ENCODE measurements at regions not wholly inside any gene's neighbourhood (a gene's known extent, or its start where the extent isn't known, plus 50 kb on each side); places are given as distances from the start of the nearest gene placed in this dataset.
A peak's percentile ranks its signal among the peaks of the same experiment; 100 is the strongest.

GRCh38 chr4:120175272-120175671, 108.6 kb upstream of the MAD2L1 start:
- peaks cover 0 to 1% of the 10 kb centered on the region in 2 donors for H3K36me3 Mint-ChIP-seq (ENCODE audit: insufficient read depth in 2 of 2)
- no peak overlapping the region for H3K27ac Mint-ChIP-seq
- H3K4me1 Mint-ChIP-seq (ENCODE audit: low read depth) = no peaks in the 10 kb centered on the region
- ATAC-seq (replicated peaks in 1 of 2) = no peak
- peaks cover 2 to 3% of the 10 kb centered on the region in 2 donors for H3K9me3 Mint-ChIP-seq
- H3K27me3 Mint-ChIP-seq (ENCODE audit: low read depth) = peaks cover 11% of the 10 kb centered on the region
- no peak overlapping the region for H3K4me3 Mint-ChIP-seq
- DNase-seq = no peak

- ATAC-seq (replicated peaks in 1 of 2) = no peak
- H3K4me3 Mint-ChIP-seq = no peak overlapping the region
Measured at GRCh38 chr4:120163895-120164294, 97.2 kb upstream of the MAD2L1 start.

GRCh38 chr4:120158841-120159463, 92.3 kb upstream of the MAD2L1 start:
- Mint-ChIP-seq H3K27me3 (ENCODE audit: low read depth) (peaks cover 7% of the 10 kb centered on the region), H3K4me1 (ENCODE audit: low read depth) (no peaks in the 10 kb centered on the region), H3K9me3 (no peaks in the 10 kb centered on the region), H3K36me3 (ENCODE audit: insufficient read depth in 2 of 2) (no peaks in the 10 kb centered on the region), H3K4me3 (no peak overlapping the region), H3K27ac (no peak overlapping the region)
- ATAC-seq (replicated peaks in 1 of 2) (no peak), DNase-seq (no peak)

More at GRCh38 chr4:120163895-120164294, 97.2 kb upstream of the MAD2L1 start:
- Mint-ChIP-seq H3K27me3 (ENCODE audit: low read depth) (no peaks in the 10 kb centered on the region), H3K27ac (no peak overlapping the region), H3K4me1 (ENCODE audit: low read depth) (no peaks in the 10 kb centered on the region), H3K9me3 (no peaks in the 10 kb centered on the region), H3K36me3 (ENCODE audit: insufficient read depth in 2 of 2) (no peaks in the 10 kb centered on the region)
- no peak for DNase-seq

- no peaks in the 10 kb centered on the region for H3K36me3 Mint-ChIP-seq (ENCODE audit: insufficient read depth in 2 of 2)
- peak overlapping the region; percentile 68 for H3K27ac Mint-ChIP-seq
- peaks cover 7% of the 10 kb centered on the region for H3K27me3 Mint-ChIP-seq (ENCODE audit: low read depth)
- H3K9me3 Mint-ChIP-seq = no peaks in the 10 kb centered on the region
- H3K4me1 Mint-ChIP-seq (ENCODE audit: low read depth) = no peaks in the 10 kb centered on the region
- no peak for ATAC-seq (replicated peaks in 1 of 2)
- no peak overlapping the region for H3K4me3 Mint-ChIP-seq
- DNase-seq = no peak
Measured at GRCh38 chr4:120158046-120158445, 91.4 kb upstream of the MAD2L1 start.

GRCh38 chr4:120156120-120156718, 89.6 kb upstream of the MAD2L1 start:
- H3K9me3 Mint-ChIP-seq = no peaks in the 10 kb centered on the region
- peaks cover 7% of the 10 kb centered on the region for H3K27me3 Mint-ChIP-seq (ENCODE audit: low read depth)
- H3K27ac Mint-ChIP-seq = no peak overlapping the region
- no peaks in the 10 kb centered on the region for H3K4me1 Mint-ChIP-seq (ENCODE audit: low read depth)
- peak; percentile 13 to 51 for DNase-seq
- no peaks in the 10 kb centered on the region for H3K36me3 Mint-ChIP-seq (ENCODE audit: insufficient read depth in 2 of 2)
- ATAC-seq (replicated peaks in 1 of 2) = no peak
- no peak overlapping the region for H3K4me3 Mint-ChIP-seq

GRCh38 chr4:120155287-120155686, 88.6 kb upstream of the MAD2L1 start:
- no peak overlapping the region for H3K4me3 Mint-ChIP-seq
- H3K36me3 Mint-ChIP-seq (ENCODE audit: insufficient read depth in 2 of 2) = no peaks in the 10 kb centered on the region
- no peak for DNase-seq
- no peaks in the 10 kb centered on the region for H3K9me3 Mint-ChIP-seq
- H3K27me3 Mint-ChIP-seq (ENCODE audit: low read depth) = peaks cover 7% of the 10 kb centered on the region
- H3K27ac Mint-ChIP-seq = no peak overlapping the region
- no peaks in the 10 kb centered on the region for H3K4me1 Mint-ChIP-seq (ENCODE audit: low read depth)
- ATAC-seq (replicated peaks in 1 of 2) = no peak

- H3K27ac Mint-ChIP-seq = no peak overlapping the region
- peaks cover 0 to 5% of the 10 kb centered on the region in 2 donors for H3K9me3 Mint-ChIP-seq
- H3K4me1 Mint-ChIP-seq (ENCODE audit: low read depth) = no peaks in the 10 kb centered on the region
- H3K27me3 Mint-ChIP-seq (ENCODE audit: low read depth) = peaks cover 1% of the 10 kb centered on the region
- H3K36me3 Mint-ChIP-seq (ENCODE audit: insufficient read depth in 2 of 2) = no peaks in the 10 kb centered on the region
- no peak for DNase-seq
- H3K4me3 Mint-ChIP-seq = no peak overlapping the region
- no peak for ATAC-seq (replicated peaks in 1 of 2)
Measured at GRCh38 chr4:120144634-120145033, 78.0 kb upstream of the MAD2L1 start.

- Mint-ChIP-seq H3K27ac (no peak overlapping the region), H3K27me3 (ENCODE audit: low read depth) (peaks cover 6% of the 10 kb centered on the region), H3K36me3 (ENCODE audit: insufficient read depth in 2 of 2) (no peaks in the 10 kb centered on the region)
Measured at GRCh38 chr4:120144041-120144440, 77.4 kb upstream of the MAD2L1 start.

GRCh38 chr4:120139392-120139791, 72.7 kb upstream of the MAD2L1 start:
- Mint-ChIP-seq H3K4me3 (no peak overlapping the region), H3K4me1 (ENCODE audit: low read depth) (no peaks in the 10 kb centered on the region), H3K27ac (no peak overlapping the region), H3K9me3 (peaks cover 0 to 5% of the 10 kb centered on the region in 2 donors), H3K27me3 (ENCODE audit: low read depth) (peaks cover 6% of the 10 kb centered on the region), H3K36me3 (ENCODE audit: insufficient read depth in 2 of 2) (peaks cover 0 to 1% of the 10 kb centered on the region in 2 donors)
- no peak for ATAC-seq (replicated peaks in 1 of 2)
- no peak for DNase-seq

More at GRCh38 chr4:120144041-120144440, 77.4 kb upstream of the MAD2L1 start:
- Mint-ChIP-seq H3K4me3 (no peak overlapping the region), H3K4me1 (ENCODE audit: low read depth) (no peaks in the 10 kb centered on the region), H3K9me3 (peaks cover 0 to 5% of the 10 kb centered on the region in 2 donors)
- no peak for DNase-seq
- no peak for ATAC-seq (replicated peaks in 1 of 2)

- no peak for ATAC-seq (replicated peaks in 1 of 2)
- Mint-ChIP-seq H3K27ac (no peak overlapping the region), H3K27me3 (ENCODE audit: low read depth) (peaks cover 9% of the 10 kb centered on the region), H3K9me3 (no peaks in the 10 kb centered on the region), H3K4me3 (no peak overlapping the region), H3K4me1 (ENCODE audit: low read depth) (no peaks in the 10 kb centered on the region), H3K36me3 (ENCODE audit: insufficient read depth in 2 of 2) (peaks cover 0 to 1% of the 10 kb centered on the region in 2 donors)
- DNase-seq = no peak
Measured at GRCh38 chr4:120132935-120133334, 66.3 kb upstream of the MAD2L1 start.

GRCh38 chr4:120130786-120131185, 64.1 kb upstream of the MAD2L1 start:
- no peaks in the 10 kb centered on the region for H3K4me1 Mint-ChIP-seq (ENCODE audit: low read depth)
- no peak overlapping the region for H3K4me3 Mint-ChIP-seq
- no peaks in the 10 kb centered on the region for H3K36me3 Mint-ChIP-seq (ENCODE audit: insufficient read depth in 2 of 2)
- H3K27me3 Mint-ChIP-seq (ENCODE audit: low read depth) = peaks cover 9% of the 10 kb centered on the region
- no peak for ATAC-seq (replicated peaks in 1 of 2)
- H3K9me3 Mint-ChIP-seq = no peaks in the 10 kb centered on the region
- H3K27ac Mint-ChIP-seq = no peak overlapping the region
- DNase-seq = no peak
